Testis (tissue), 2 donors: ENCODE measurements at regions not wholly inside any gene's neighbourhood (a gene's known extent, or its start where the extent isn't known, plus 50 kb on each side); places are given as distances from the start of the nearest gene placed in this dataset.

Source experiments
- DNase-seq: peaks from one replicate; pipeline ENCODE4 v3.0.0-alpha.2; 2019
- H3K27ac ChIP-seq, 2 donors: fragments of 200-600 bp; sonication (generic); one replicate each; pipeline ENCODE4 v1.5.1; 2019
- H3K27me3 ChIP-seq: fragments of 200-600 bp; sonication (generic); one replicate; pipeline ENCODE4 v1.5.1; 2019
- H3K36me3 ChIP-seq: fragments of 200-600 bp; sonication (generic); one replicate; pipeline ENCODE4 v1.5.1; 2017; ENCODE audit warnings: low read depth; ENCODE audit errors: missing control alignments
- H3K4me1 ChIP-seq: fragments of 200-600 bp; sonication (generic); one replicate; pipeline ENCODE4 v1.5.1; 2019
- H3K4me3 ChIP-seq, 2 donors: fragments of 200-600 bp; sonication (generic); one replicate each; pipeline ENCODE4 v1.5.1; 2017 to 2019
- H3K9me3 ChIP-seq: fragments of 200-600 bp; sonication (generic); one replicate; pipeline ENCODE4 v1.5.1; 2017
- POLR2A ChIP-seq: fragments of 450-650 bp; IDR thresholded peaks from one replicate; pipeline ENCODE4 v1.6.1; 2017; ENCODE audit warnings: antibody characterized with exemption, mild to moderate bottlenecking, moderate library complexity
- WGBS, 2 donors: methylation state at CpG; one replicate each; pipeline ENCODE4 v1.1.5; 2018; 5-methylcytosine and 5-hydroxymethylcytosine counted together
- intact Hi-C: fragments of 100-400 bp; cut with DNase I; formaldehyde crosslinking; loops from one replicate; pipeline ENCODE4 v1.15.1; 2023; ENCODE audit warnings: low total_unique reads
- TF ChIP-seq, protein P1 (sequence below), 3 experiments: fragments of 450-650 bp in 2 of 3; fragments of 200-600 bp in 1 of 3; sonication (generic) in 1 of 3; IDR thresholded peaks; one replicate each; pipeline ENCODE4 v1.5.1; 2016 to 2019; ENCODE audit warnings: antibody characterized with exemption in 3 of 3, mild to moderate bottlenecking in 2 of 3, moderate library complexity in 1 of 3

- no peak for TF ChIP-seq POLR2A
- TF ChIP-seq, protein P1, sequence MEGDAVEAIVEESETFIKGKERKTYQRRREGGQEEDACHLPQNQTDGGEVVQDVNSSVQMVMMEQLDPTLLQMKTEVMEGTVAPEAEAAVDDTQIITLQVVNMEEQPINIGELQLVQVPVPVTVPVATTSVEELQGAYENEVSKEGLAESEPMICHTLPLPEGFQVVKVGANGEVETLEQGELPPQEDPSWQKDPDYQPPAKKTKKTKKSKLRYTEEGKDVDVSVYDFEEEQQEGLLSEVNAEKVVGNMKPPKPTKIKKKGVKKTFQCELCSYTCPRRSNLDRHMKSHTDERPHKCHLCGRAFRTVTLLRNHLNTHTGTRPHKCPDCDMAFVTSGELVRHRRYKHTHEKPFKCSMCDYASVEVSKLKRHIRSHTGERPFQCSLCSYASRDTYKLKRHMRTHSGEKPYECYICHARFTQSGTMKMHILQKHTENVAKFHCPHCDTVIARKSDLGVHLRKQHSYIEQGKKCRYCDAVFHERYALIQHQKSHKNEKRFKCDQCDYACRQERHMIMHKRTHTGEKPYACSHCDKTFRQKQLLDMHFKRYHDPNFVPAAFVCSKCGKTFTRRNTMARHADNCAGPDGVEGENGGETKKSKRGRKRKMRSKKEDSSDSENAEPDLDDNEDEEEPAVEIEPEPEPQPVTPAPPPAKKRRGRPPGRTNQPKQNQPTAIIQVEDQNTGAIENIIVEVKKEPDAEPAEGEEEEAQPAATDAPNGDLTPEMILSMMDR (IDR thresholded peaks at IDR 0.05): no peak
- WGBS, 2 donors: 55 to 58% methylated on average over 1 of the region's 1 CpG
- no peaks in the 10 kb centered on the region for H3K27me3 ChIP-seq
- H3K4me3 ChIP-seq: no peak overlapping the region
- no peaks in the 10 kb centered on the region for H3K36me3 ChIP-seq
- H3K9me3 ChIP-seq: no peaks in the 10 kb centered on the region
- H3K4me1 ChIP-seq: no peaks in the 10 kb centered on the region
- H3K27ac ChIP-seq: no peak overlapping the region
- intact Hi-C loops: no loop called here
- no peak for DNase-seq
These were observed 264.6 kb upstream of the TGFBR2 start for GRCh38 chr3:30341851-30342250.

DNA sequence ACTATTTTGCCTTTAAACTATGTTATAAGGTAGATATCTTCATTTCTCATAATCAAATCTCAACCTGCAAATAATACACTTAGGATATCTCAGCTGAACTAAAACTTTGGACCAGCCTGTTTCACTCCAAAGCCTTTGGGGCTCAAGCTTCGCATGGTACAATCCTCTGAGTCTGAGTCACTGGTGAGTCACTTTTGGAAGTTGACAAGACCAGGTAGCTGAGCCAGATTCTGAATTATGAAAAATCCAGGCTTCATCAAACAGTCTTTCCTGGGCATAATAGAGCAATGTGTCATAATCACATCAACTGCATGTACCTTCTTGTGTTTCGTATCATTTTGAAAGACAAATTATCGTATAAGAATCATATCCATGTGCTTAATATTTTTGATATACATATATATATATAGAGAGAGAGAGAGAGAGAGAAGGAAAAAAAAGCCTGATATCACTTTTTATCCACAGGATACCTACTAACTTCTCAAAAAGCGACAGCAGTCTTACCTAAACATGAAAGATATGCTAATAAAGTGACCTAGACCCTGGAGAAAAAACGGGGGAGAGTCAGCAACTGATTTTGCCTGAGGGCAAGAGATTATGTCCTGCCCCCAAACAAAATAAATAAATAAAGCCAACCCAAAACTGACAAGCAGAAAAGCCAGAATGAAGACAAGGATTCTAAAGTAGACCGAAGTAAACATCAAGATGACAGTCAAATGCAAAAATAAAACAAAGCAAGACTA, 263.9 kb upstream of the TGFBR2 start:
- 60 to 74% methylated on average over 6 of the region's 6 CpGs for WGBS, 2 donors
- Histone ChIP-seq H3K27me3 (no peaks in the 10 kb centered on the region), H3K4me1 (no peaks in the 10 kb centered on the region), H3K36me3 (no peaks in the 10 kb centered on the region), H3K27ac (no peak overlapping the region), H3K9me3 (no peaks in the 10 kb centered on the region), H3K4me3 (no peak overlapping the region)
- TF ChIP-seq, protein P1 (IDR thresholded peaks at IDR 0.05): no peak
- intact Hi-C loops: no loop called here
- no peak for DNase-seq

GRCh38 chr3:30343067-30343831, 263.2 kb upstream of the TGFBR2 start:
- intact Hi-C loops: no loop called here
- DNase-seq: no peak
- H3K27me3 ChIP-seq: no peaks in the 10 kb centered on the region
- H3K4me1 ChIP-seq: no peaks in the 10 kb centered on the region
- WGBS, 2 donors: 66 to 76% methylated on average over 4 of the region's 4 CpGs
- no peak overlapping the region for H3K4me3 ChIP-seq
- no peaks in the 10 kb centered on the region for H3K36me3 ChIP-seq
- no peak overlapping the region for H3K27ac ChIP-seq
- H3K9me3 ChIP-seq: no peaks in the 10 kb centered on the region
- TF ChIP-seq POLR2A: no peak

DNA sequence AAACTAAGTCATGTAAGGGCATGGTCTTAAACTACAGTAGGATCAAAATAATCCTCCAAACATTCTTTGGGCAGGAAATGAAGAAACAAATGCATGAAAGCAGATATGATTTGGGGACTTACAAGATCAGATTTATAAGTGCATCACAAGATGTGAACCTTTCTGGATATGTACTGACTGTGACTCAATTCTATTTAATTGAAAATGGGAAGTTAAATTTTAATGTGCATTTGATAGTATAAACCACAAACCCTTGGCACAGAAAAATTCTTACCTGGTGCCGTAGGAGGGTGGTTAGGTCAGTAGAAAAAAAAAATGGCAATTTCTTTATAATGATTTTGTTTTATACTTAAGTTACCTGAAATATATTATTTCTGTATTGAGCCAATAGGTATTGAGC, 262.5 kb upstream of the TGFBR2 start:
- H3K36me3 ChIP-seq: no peaks in the 10 kb centered on the region
- H3K27ac ChIP-seq: no peak overlapping the region
- no peak for DNase-seq
- WGBS, 2 donors: 90 to 94% methylated on average over 1 of the region's 1 CpG
- no peaks in the 10 kb centered on the region for H3K9me3 ChIP-seq
- no peak overlapping the region for H3K4me3 ChIP-seq
- no peaks in the 10 kb centered on the region for H3K27me3 ChIP-seq
- intact Hi-C loops: no loop called here
- TF ChIP-seq POLR2A: no peak
- TF ChIP-seq, protein P1 (IDR thresholded peaks at IDR 0.05): no peak
- H3K4me1 ChIP-seq: no peaks in the 10 kb centered on the region

DNA sequence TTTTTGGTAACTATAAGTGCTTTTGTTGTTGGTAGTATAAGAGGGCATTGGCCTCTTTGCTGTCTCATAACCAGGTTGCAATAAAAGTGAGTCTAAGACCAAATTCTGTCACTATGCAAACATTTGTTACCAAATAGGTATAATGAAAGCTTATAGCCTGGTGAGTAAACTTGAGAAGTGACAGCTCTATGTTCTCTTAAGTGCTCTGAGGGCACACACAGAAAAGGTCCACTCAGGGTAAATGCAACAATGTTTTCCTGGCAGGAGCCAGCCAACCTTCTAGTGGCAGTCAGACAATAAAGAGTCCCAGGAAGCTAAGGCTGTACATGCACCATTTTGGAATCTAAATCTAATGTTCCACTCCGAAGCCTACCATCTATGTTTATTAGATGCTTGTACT, 262.1 kb upstream of the TGFBR2 start:
- no peak for DNase-seq
- intact Hi-C loops: no loop called here
- Histone ChIP-seq H3K27me3 (no peaks in the 10 kb centered on the region), H3K36me3 (no peaks in the 10 kb centered on the region), H3K4me1 (no peaks in the 10 kb centered on the region), H3K27ac (no peak overlapping the region), H3K4me3 (no peak overlapping the region), H3K9me3 (no peaks in the 10 kb centered on the region)
- 96 to 100% methylated on average over 1 of the region's 1 CpG for WGBS, 2 donors
- TF ChIP-seq POLR2A: no peak
- TF ChIP-seq, protein P1 (IDR thresholded peaks at IDR 0.05): no peak
